G401 (cell line): ENCODE measurements at regions not wholly inside any gene's neighbourhood (a gene's known extent, or its start where the extent isn't known, plus 50 kb on each side); places are given as distances from the start of the nearest gene placed in this dataset.
"Not testable (repeated sequence)": the region's sequence is repeated elsewhere in the genome, so short reads cannot be mapped to it uniquely, and the experiment has no call there.

Experiments used
- DNase-seq: peaks from one replicate; pipeline ENCODE4 v3.0.0-alpha.2; 2015; ENCODE audit warnings: low spot score
- in situ Hi-C: cut with HindIII; loops from 2 replicates; pipeline ENCODE4 v1.10.0; 2016; ENCODE audit warnings: low sequenced_read_pairs, mixed read lengths

DNA sequence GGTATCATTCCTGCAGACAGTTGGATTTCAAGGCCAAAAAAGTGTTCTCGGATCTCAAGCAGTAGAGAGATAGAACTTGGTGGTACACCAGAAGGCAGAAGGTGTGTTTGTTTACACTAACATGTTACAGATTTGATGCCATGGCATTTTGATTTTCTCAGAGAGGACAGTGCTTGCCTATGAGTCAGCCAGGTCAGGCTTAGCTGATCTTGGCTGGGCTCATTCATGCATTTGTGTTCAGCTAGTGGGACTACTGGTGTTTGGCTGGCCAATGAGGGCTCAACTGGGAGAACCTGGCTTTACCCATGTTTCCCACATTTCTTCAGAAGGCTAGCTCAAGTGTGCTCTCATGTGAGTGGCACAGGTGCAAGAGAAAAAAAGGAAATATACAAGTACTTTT lies 162.0 kb downstream of the C1D start:
- in situ Hi-C loops, result no loop called here
- no peak for DNase-seq

- no peak for DNase-seq
- in situ Hi-C loops, result no loop called here
Observed at GRCh38 chr2:67904566-67904965, 158.2 kb downstream of the C1D start.

GRCh38 chr2:67904966-67905365 lies 157.8 kb downstream of the C1D start:
- no peak for DNase-seq
- in situ Hi-C loops, result no loop called here

DNA sequence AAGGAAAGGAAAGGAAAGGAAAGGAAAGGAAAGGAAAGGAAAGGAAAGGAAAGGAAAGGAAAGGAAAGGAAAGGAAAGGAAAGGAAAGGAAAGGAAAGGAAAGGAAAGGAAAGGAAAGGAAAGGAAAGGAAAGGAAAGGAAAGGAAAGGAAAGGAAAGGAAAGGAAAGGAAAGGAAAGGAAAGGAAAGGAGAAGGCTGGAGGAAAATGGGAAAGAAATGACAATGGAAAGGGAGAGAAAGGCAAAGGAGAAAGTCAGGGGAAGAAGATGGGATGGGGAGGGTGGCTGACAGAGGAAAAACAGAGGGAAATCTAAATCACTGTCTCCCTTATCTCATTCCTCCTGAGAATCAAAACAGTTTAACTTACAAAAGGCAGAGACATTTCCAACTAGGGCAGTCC lies 156.3 kb downstream of the C1D start:
- in situ Hi-C loops, result not testable (repeated sequence)

DNA sequence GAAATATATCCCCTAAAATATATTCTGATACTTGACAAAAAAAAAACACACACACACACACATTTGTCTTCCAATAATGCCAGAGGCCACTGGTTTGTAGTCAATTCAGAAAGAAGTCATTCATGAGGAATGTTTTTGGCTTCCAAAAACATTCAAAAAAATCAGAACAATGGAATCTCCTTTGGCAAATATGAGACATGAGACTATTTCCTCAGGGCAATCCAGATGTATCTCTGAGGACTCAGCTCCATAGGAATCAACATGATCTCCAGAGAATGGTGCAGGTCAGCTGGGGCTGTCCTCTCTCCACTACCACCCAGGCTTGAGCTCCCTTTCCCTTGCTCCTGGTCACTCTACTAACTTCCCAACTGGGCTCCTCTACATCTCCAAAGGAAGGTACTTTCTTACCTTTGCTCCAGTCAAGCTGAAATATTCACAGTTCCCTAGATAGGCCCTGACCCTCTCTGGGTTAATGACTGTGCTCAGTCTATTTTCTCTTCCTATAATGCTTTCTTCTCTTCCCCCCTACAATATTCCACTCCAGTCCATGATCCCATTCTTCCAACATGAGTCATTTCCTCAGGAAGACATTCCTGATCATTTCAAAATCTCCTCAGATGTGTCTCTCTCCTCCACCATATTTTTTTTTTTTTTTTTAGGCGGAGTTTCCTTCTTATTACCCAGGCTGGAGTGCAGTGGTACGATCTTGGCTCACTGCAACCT lies 145.3 kb downstream of the C1D start:
- DNase-seq, result no peak
- in situ Hi-C loops, result no loop called here

More for the DNA sequence above, 156.3 kb downstream of the C1D start:
- not testable (repeated sequence) for DNase-seq

- in situ Hi-C loops, result no loop called here
Observed at GRCh38 chr2:67918471-67918870, 144.3 kb downstream of the C1D start.

DNA sequence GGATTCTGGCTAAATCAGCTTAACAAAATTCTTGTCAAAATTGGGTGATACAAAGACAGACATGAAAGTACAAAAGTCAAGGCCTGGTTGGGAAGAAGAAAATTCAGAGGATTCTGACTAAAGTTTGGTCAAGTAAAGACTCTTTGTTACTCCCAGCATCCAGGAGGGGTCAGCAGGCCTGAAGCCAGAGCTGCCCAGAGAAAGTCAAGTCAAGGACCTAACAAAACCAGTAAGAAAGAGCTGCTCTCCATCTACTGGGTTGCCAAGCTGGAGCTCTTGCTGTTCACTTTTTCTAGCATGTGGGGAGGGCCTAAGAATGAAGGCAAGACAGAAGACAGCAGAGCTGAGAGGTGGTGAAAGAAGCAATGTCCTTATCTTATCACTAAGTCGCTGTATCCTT lies 143.3 kb downstream of the C1D start:
- no peak for DNase-seq
- in situ Hi-C loops, result no loop called here

More at GRCh38 chr2:67918471-67918870, 144.3 kb downstream of the C1D start:
- no peak for DNase-seq

DNA sequence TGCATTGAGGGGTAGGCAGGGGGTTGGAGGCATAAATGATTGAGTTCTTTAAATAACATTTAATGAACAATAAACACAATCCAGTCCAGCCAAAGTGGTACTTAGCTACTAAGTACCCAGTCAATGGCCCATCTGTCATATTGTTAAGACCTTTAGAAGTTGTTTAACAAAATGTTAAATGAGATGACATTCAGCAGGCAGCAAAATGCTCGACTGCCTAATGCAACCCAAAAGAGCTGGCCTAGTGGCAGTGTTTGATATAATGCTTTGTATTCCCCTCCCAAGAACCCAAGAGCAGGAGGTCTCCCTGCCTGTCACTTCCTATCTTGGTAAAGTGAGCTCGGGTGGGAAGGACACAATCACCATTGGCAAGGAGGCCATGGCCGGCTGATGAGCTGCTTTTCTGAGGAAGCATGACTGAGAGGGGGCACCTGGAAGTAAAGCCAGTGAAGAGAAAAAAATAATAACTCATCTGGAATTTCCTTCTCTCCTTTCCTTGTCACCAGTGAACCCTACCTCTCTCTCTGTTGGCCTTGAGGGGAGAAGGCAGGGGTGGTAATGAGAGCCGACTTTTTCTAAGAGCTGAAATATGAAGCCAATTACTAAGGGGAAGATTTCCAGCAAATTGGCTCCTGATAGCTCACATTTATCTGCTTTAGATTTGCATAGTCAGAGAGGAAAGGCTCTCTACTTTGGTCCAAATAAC lies 140.6 kb downstream of the C1D start:
- in situ Hi-C loops, result no loop called here
- no peak for DNase-seq

DNA sequence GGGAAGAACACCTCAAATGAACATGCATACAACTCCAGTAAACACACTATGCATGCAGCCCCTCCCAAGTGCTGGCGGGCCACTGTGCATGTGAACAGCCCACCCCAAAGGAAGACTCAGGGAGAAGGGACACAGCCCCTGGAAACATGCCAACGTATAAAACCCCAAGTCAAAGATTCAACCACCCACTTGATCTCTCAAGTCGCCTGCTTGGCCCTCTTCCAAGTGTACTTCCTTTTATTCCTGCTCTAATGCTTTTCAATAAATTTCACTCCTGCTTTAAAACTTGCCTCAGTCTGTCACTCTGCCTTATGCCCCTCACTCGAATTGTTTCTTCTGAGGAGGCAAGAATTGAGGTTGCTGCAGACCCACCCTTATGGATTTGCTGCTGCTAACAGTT lies 139.1 kb downstream of the C1D start:
- DNase-seq, result no peak
- in situ Hi-C loops, result no loop called here

DNA sequence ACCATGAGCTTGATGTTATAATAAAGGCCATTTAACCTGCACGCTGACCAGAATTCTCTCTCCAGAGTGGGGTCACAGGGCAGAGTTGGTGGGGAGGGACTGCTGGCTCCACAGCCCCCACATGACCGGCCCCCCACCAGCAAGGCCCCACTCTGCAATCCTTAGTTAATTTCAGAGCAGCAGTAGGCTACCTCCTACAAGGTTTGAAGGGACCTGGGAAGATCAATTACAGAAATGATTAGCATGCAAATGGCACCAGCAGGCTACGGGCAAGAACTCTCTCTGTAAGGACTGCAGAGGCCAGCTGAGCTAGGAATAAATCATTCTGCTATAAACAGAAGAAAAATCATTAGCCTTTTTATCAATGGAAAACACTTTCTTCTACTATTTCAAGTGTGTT lies 135.3 kb downstream of the C1D start:
- DNase-seq, result no peak

GRCh38 chr2:67930156-67930555 lies 132.6 kb downstream of the C1D start:
- DNase-seq, result no peak
- in situ Hi-C loops, result no loop called here

More for the DNA sequence above, 135.3 kb downstream of the C1D start:
- in situ Hi-C loops, result no loop called here

DNA sequence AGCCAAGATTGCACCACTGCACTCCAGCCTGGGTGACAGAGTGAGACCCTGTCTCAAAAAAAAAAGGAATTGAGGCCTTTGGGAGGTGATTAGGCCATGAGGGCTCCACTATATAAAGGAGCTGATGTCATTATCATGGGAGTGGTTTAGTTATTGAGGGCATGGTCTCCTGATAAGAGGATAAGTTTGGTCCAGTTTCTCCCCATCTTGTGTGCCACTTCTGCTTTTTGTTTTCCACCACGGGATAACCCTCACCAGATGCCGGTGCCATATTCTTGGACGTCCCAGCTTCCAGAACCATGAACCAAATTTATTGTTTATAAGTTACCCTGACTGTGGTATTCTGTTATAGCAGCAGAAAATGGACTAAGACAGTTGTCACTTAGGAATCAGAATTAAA lies 125.8 kb downstream of the C1D start:
- in situ Hi-C loops, result no loop called here
- DNase-seq, result no peak

GRCh38 chr2:67938053-67938452 lies 124.8 kb downstream of the C1D start:
- in situ Hi-C loops, result no loop called here

DNA sequence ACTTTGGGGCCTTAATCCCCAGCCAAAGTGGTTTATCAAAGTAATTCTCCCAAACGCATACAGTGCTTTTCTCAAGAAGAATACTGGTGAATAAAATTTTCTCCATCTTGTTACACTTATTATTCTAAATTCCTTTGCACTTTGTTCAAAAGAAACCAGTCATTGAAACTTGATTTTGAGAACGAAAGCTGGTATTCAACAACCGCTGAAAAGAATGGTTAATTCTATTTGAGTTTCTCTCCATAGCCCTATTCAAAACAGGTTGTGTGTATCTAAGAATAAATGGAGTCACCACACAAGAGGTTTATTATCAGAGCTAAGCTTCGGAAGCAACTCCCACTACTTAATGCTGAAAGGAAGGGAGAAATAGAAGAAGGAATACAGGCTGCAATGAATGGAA lies 117.7 kb downstream of the C1D start:
- in situ Hi-C loops, result no loop called here
- no peak for DNase-seq

More at GRCh38 chr2:67938053-67938452, 124.8 kb downstream of the C1D start:
- DNase-seq, result no peak

DNA sequence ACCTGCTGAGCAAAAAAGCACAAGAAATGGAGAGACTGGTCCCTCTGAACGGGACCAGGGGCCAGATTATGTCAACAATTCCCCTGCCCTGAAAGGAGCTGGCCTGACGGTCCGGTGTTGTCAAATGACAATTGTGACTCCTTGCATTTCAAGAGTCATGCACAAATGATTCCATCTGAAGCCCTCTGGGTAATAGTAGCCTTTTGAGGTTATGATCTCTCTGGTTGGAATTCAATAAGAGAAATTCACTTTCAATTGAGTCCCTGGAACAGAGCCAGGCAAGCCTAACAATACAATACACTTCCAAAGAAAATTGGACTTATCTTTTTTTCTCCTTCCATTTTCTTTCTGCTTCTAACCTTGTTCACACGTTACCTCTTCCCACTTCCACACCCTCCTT lies 116.9 kb downstream of the C1D start:
- DNase-seq, result no peak
- in situ Hi-C loops, result no loop called here

DNA sequence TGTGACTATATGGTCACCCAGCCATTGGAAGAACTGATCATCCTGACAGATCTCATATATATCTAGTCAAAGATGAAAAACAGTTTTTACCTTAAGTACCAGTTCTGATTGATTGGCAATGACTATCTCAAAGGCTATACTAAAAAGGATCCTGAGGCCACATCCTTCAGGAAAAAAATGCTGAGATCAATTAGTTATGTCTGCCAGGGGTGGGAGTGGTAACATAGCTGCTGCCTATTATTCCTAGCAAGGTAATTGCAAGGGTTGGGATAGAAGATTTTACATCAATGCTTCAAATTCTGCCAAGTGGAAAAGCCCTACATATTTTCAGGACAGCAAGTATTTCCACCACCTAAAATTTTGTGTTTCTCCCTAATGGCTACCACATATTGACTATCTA lies 114.7 kb downstream of the C1D start:
- in situ Hi-C loops, result no loop called here
- DNase-seq, result no peak

DNA sequence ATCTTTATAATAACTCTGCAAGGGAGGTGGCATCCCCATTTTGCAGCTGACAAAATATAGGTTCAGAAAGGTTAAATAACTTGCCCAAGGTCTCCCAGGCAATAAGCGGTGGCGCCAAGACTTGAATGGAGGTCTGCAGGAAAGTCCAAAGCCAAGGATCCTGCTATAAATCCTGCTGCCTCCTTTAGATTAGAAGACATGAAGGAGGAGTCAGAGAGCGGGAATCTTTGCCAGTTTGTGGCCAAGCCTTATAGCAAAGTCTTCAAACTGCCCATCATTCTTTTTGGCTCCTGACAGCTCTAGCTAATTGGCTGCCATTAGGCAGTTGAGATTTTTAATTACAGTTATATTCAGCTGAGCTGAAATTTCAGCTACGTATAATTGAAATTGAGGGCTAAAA lies 114.3 kb downstream of the C1D start:
- DNase-seq, result no peak
- in situ Hi-C loops, result no loop called here

- in situ Hi-C loops, result no loop called here
- DNase-seq, result no peak
Observed at GRCh38 chr2:67950018-67950417, 112.8 kb downstream of the C1D start.

GRCh38 chr2:67950919-67951318 lies 111.9 kb downstream of the C1D start:
- DNase-seq, result no peak
- in situ Hi-C loops, result no loop called here

DNA sequence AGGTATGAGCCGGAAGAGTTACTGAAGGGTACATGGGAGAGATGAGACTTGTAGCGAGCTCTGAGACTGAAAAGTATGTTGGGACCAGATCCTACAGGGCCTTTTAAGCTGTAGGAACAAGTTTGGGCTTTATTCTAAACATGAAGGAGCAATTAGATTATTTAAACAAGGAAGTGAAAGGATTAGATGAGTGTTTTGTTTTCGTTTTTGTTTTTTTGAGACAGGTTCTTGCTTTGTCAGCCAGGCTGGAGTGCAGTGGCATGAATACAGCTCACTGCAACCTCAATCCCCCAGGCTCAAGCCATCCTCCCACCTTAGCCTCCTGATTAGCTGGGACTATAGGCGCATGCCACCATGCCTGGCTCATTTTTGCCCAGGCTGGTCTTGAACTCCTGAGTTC lies 110.7 kb downstream of the C1D start:
- in situ Hi-C loops, result no loop called here
- no peak for DNase-seq
